H9 (cell line): ENCODE measurements at regions not wholly inside any gene's neighbourhood (a gene's known extent, or its start where the extent isn't known, plus 50 kb on each side); places are given as distances from the start of the nearest gene placed in this dataset.

ENCODE experiments used
- DNase-seq: peaks from one replicate; pipeline ENCODE4 v3.0.0-alpha.2; 2017
- H2AFZ ChIP-seq: one replicate; pipeline ENCODE4 v1.6.1; 2013; ENCODE audit warnings: mild to moderate bottlenecking, low read length, control low read depth, moderate library complexity
- H2AK5ac ChIP-seq: 2 replicates; pipeline ENCODE4 v1.6.1; 2013; ENCODE audit warnings: low read length, control low read depth, mixed read lengths; ENCODE audit not compliant: insufficient read length
- H2BK120ac ChIP-seq: one replicate; pipeline ENCODE4 v1.6.1; 2013; ENCODE audit warnings: low read depth, mild to moderate bottlenecking, low read length, control low read depth, inconsistent platforms; ENCODE audit not compliant: poor library complexity, severe bottlenecking
- H2BK12ac ChIP-seq: 2 replicates; pipeline ENCODE4 v1.6.1; 2013; ENCODE audit warnings: low read length, control low read depth, mixed read lengths, low read depth; ENCODE audit not compliant: insufficient read length
- H2BK15ac ChIP-seq: 2 replicates; pipeline ENCODE4 v1.6.1; 2013; ENCODE audit warnings: low read depth, low read length, control low read depth
- H2BK20ac ChIP-seq: one replicate; pipeline ENCODE4 v1.6.1; 2013; ENCODE audit warnings: low read depth, mild to moderate bottlenecking, low read length, control low read depth, inconsistent platforms; ENCODE audit not compliant: poor library complexity, severe bottlenecking
- H2BK5ac ChIP-seq: 2 replicates; pipeline ENCODE4 v1.6.1; 2013; ENCODE audit warnings: low read length, control low read depth, mixed read lengths; ENCODE audit not compliant: insufficient read length
- H3K14ac ChIP-seq: 2 replicates; pipeline ENCODE4 v1.6.1; 2013; ENCODE audit warnings: low read length, control low read depth; ENCODE audit not compliant: insufficient read depth
- H3K18ac ChIP-seq: 2 replicates; pipeline ENCODE4 v1.6.1; 2013; ENCODE audit warnings: low read depth, mild to moderate bottlenecking, mixed read lengths, low read length, control low read depth; ENCODE audit not compliant: insufficient read length
- H3K23ac ChIP-seq: 2 replicates; pipeline ENCODE4 v1.6.1; 2013; ENCODE audit warnings: low read length, control low read depth, mixed read lengths, low read depth; ENCODE audit not compliant: insufficient read length
- H3K23me2 ChIP-seq: 2 replicates; pipeline ENCODE4 v1.6.1; 2013; ENCODE audit warnings: low read depth, mild to moderate bottlenecking, mixed read lengths, low read length, control low read depth; ENCODE audit not compliant: insufficient read length, poor library complexity, severe bottlenecking
- H3K27ac ChIP-seq: 2 replicates; pipeline ENCODE4 v1.5.1; 2013; ENCODE audit warnings: low read length, control low read depth, mixed read lengths, low read depth; ENCODE audit not compliant: insufficient read length
- H3K27me3 ChIP-seq: 2 replicates; pipeline ENCODE4 v1.6.1; 2013; ENCODE audit warnings: low read length, control low read depth, inconsistent platforms; ENCODE audit not compliant: insufficient read depth
- H3K4ac ChIP-seq: 2 replicates; pipeline ENCODE4 v1.6.1; 2013; ENCODE audit warnings: low read depth, mild to moderate bottlenecking, control low read depth, inconsistent platforms, low read length, moderate library complexity
- H3K4me1 ChIP-seq: 2 replicates; pipeline ENCODE4 v1.6.1; 2013; ENCODE audit warnings: low read length, control low read depth, inconsistent platforms; ENCODE audit not compliant: insufficient read depth
- H3K4me2 ChIP-seq: 2 replicates; pipeline ENCODE4 v1.6.1; 2013; ENCODE audit warnings: low read length, control low read depth, mixed read lengths; ENCODE audit not compliant: insufficient read length, insufficient read depth
- H3K56ac ChIP-seq: 2 replicates; pipeline ENCODE4 v1.6.1; 2013; ENCODE audit warnings: low read depth, mild to moderate bottlenecking, mixed read lengths, low read length, control low read depth; ENCODE audit not compliant: insufficient read length
- H3K79me1 ChIP-seq: 2 replicates; pipeline ENCODE4 v1.6.1; 2013; ENCODE audit warnings: low read depth, mild to moderate bottlenecking, moderate library complexity, low read length, control low read depth, inconsistent platforms; ENCODE audit not compliant: insufficient read depth, poor library complexity, severe bottlenecking
- H3K79me2 ChIP-seq: 2 replicates; pipeline ENCODE4 v1.6.1; 2013; ENCODE audit warnings: low read length, control low read depth, inconsistent platforms; ENCODE audit not compliant: insufficient read depth
- H3K9ac ChIP-seq: 2 replicates; pipeline ENCODE4 v1.6.1; 2013; ENCODE audit warnings: low read length, control low read depth, mixed read lengths; ENCODE audit not compliant: insufficient read length; ENCODE audit errors: extremely low read depth
- H3K9me3 ChIP-seq: one replicate; pipeline ENCODE4 v1.6.1; 2013; ENCODE audit warnings: low read depth, low read length, inconsistent platforms; ENCODE audit not compliant: control insufficient read depth
- H3T11ph ChIP-seq: one replicate; pipeline ENCODE4 v1.6.1; 2013; ENCODE audit warnings: mild to moderate bottlenecking, low read length, control low read depth, inconsistent platforms
- H4K20me1 ChIP-seq: one replicate; pipeline ENCODE4 v1.6.1; 2013; ENCODE audit not compliant: control insufficient read depth, insufficient read length, insufficient read depth
- H4K5ac ChIP-seq: 2 replicates; pipeline ENCODE4 v1.6.1; 2013; ENCODE audit warnings: low read depth, mild to moderate bottlenecking, mixed read lengths, low read length, control low read depth; ENCODE audit not compliant: insufficient read length
- H4K8ac ChIP-seq: replicated peaks from 2 replicates; pipeline ENCODE4 v1.6.1; 2013; ENCODE audit warnings: low read length, control low read depth, mixed read lengths, low read depth; ENCODE audit not compliant: insufficient read length
- H4K91ac ChIP-seq: 2 replicates; pipeline ENCODE4 v1.6.1; 2013; ENCODE audit warnings: low read depth, mild to moderate bottlenecking, moderate library complexity, mixed read lengths, low read length, control low read depth; ENCODE audit not compliant: insufficient read length
- H3K27ac Mint-ChIP-seq, 3 experiments: 2 replicates in 2 of 3; 3 replicates in 1 of 3; pipeline ENCODE4 v1.8.0; 2020 to 2021; ENCODE audit warnings: mixed read lengths in 3 of 3, mild to moderate bottlenecking in 1 of 3, moderate library complexity in 1 of 3
- H3K27me3 Mint-ChIP-seq: 2 replicates; pipeline ENCODE4 v1.8.0; 2021; ENCODE audit warnings: low read depth, mild to moderate bottlenecking, moderate library complexity, mixed read lengths
- H3K36me3 Mint-ChIP-seq, 3 experiments: 2 replicates in 2 of 3; 3 replicates in 1 of 3; pipeline ENCODE4 v1.8.0; 2020 to 2021; ENCODE audit warnings: low read depth in 3 of 3, mixed read lengths in 3 of 3; ENCODE audit not compliant: insufficient read depth in 1 of 3
- H3K4me1 Mint-ChIP-seq, 2 experiments: 2 replicates each; pipeline ENCODE4 v1.8.0; 2020; ENCODE audit warnings: mixed read lengths in 2 of 2
- H3K4me3 Mint-ChIP-seq, 2 experiments: 2 replicates in 1 of 2; 3 replicates in 1 of 2; pipeline ENCODE4 v1.8.0; 2020 to 2021; ENCODE audit warnings: mild to moderate bottlenecking in 2 of 2, mixed read lengths in 2 of 2, moderate library complexity in 1 of 2
- H3K9me3 Mint-ChIP-seq, 2 experiments: 2 replicates in 1 of 2; 3 replicates in 1 of 2; pipeline ENCODE4 v1.8.0; 2020; ENCODE audit warnings: mild to moderate bottlenecking in 2 of 2, mixed read lengths in 2 of 2, moderate library complexity in 1 of 2
- WGBS: extraction: QIAGEN DNeasy Blood & Tissue Kit; methylation state at CpG from one replicate; pipeline ENCODE4 v1.1.7; 2013; ENCODE audit warnings: missing lambda C conversion rate, low lambda C conversion rate, mixed read lengths; ENCODE audit not compliant: insufficient read length; ENCODE audit errors: extremely low coverage; 5-methylcytosine and 5-hydroxymethylcytosine counted together
- TF ChIP-seq, protein P1 (sequence below): fragments of 200-600 bp; sonication (generic); conservative IDR thresholded peaks from 3 replicates; pipeline ENCODE4 v1.8.0; 2021; ENCODE audit warnings: antibody characterized with exemption, mild to moderate bottlenecking

DNA sequence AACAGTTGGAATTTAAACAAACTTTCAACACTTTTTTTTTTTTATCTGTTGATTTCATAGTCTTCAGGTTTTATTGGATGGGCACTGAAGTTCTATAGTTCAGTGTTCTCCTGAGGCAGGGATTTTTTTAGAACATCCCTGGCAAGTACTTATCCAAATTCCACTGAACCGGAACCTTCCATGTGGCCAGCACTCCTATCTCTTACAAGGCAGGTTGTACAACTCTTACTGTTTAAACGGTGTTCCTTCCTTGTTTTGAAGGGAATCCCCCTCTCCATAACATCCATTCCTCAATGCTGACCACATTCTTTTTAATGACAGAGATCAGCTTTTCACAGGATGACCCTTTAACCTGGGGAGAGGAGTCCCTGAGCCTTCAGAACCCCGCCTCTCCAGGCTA, 238.9 kb upstream of the CTBP2 start:
- no peaks in the 10 kb centered on the region for H3K9me3 ChIP-seq
- H3K4ac ChIP-seq, result no peak overlapping the region
- H3K4me1 ChIP-seq, result no peaks in the 10 kb centered on the region
- no peak overlapping the region for H4K5ac ChIP-seq
- no peak overlapping the region for H2AFZ ChIP-seq
- no peak overlapping the region for H3K23ac ChIP-seq
- peaks cover 3 to 5% of the 10 kb centered on the region in 2 experiments for H3K9me3 Mint-ChIP-seq
- no peaks in the 10 kb centered on the region; the same call in none of the 2 replicates for H3K27me3 Mint-ChIP-seq
- H3K14ac ChIP-seq, result no peak overlapping the region
- TF ChIP-seq, protein P1, sequence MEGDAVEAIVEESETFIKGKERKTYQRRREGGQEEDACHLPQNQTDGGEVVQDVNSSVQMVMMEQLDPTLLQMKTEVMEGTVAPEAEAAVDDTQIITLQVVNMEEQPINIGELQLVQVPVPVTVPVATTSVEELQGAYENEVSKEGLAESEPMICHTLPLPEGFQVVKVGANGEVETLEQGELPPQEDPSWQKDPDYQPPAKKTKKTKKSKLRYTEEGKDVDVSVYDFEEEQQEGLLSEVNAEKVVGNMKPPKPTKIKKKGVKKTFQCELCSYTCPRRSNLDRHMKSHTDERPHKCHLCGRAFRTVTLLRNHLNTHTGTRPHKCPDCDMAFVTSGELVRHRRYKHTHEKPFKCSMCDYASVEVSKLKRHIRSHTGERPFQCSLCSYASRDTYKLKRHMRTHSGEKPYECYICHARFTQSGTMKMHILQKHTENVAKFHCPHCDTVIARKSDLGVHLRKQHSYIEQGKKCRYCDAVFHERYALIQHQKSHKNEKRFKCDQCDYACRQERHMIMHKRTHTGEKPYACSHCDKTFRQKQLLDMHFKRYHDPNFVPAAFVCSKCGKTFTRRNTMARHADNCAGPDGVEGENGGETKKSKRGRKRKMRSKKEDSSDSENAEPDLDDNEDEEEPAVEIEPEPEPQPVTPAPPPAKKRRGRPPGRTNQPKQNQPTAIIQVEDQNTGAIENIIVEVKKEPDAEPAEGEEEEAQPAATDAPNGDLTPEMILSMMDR, result no peak
- H3K36me3 Mint-ChIP-seq, result no peaks in the 10 kb centered on the region
- no CpG with 5 or more reads among the region's 3 CpGs for WGBS
- no peak overlapping the region for H2BK15ac ChIP-seq
- no peak overlapping the region for H4K91ac ChIP-seq
- no peak overlapping the region for H3K4me2 ChIP-seq
- H3K4me1 Mint-ChIP-seq, result peaks cover 4 to 12% of the 10 kb centered on the region in 2 experiments; a peak in 3 of 4 replicates
- H3T11ph ChIP-seq, result no peak overlapping the region
- no peak overlapping the region for H3K9ac ChIP-seq
- H3K79me2 ChIP-seq, result no peaks in the 10 kb centered on the region
- H3K79me1 ChIP-seq, result no peaks in the 10 kb centered on the region
- no peak overlapping the region for H2BK12ac ChIP-seq
- DNase-seq, result no peak
- H2BK120ac ChIP-seq, result no peak overlapping the region
- H3K27me3 ChIP-seq, result no peaks in the 10 kb centered on the region
- H3K27ac Mint-ChIP-seq, result no peak overlapping the region
- H2BK20ac ChIP-seq, result no peak overlapping the region
- no peaks in the 10 kb centered on the region for H4K20me1 ChIP-seq
- no peaks in the 10 kb centered on the region for H3K23me2 ChIP-seq
- H3K18ac ChIP-seq, result no peak overlapping the region
- no peak overlapping the region for H4K8ac ChIP-seq
- no peak overlapping the region for H2BK5ac ChIP-seq
- H2AK5ac ChIP-seq, result no peak overlapping the region
- no peak overlapping the region for H3K27ac ChIP-seq
- H3K4me3 Mint-ChIP-seq, result no peak overlapping the region
- H3K56ac ChIP-seq, result no peak overlapping the region
